ENCODE measurements at regions not wholly inside any gene's neighbourhood (a gene's known extent, or its start where the extent isn't known, plus 50 kb on each side); places are given as distances from the start of the nearest gene placed in this dataset.

- Histone ChIP-seq H3K27me3 (no peaks in the 10 kb centered on the region), H4K20me1 (ENCODE audit: insufficient read depth, poor library complexity, severe bottlenecking) (no peaks in the 10 kb centered on the region), H3K4me1 (ENCODE audit: insufficient read depth) (no peaks in the 10 kb centered on the region), H3K9me3 (ENCODE audit: low read depth) (no peaks in the 10 kb centered on the region), H3K27ac (no peak overlapping the region), H2AFZ (no peak overlapping the region), H3K36me3 (replicated peaks; ENCODE audit: insufficient read depth, low read depth) (no peaks in the 10 kb centered on the region), H3K79me2 (no peaks in the 10 kb centered on the region), H3K4me2 (no peak overlapping the region), H3K4me3 (no peak overlapping the region), H3K9me2 (replicated peaks; ENCODE audit: insufficient read depth) (no peaks in the 10 kb centered on the region)
- no peak for TF ChIP-seq EZH2 (IDR thresholded peaks at IDR 0.05; ENCODE audit: borderline replicate concordance)
- TF ChIP-seq CTCF (IDR thresholded peaks at IDR 0.05; ENCODE audit: poor library complexity) = no peak
- no peak for TF ChIP-seq EZH2phosphoT487 (IDR thresholded peaks at IDR 0.05; ENCODE audit: low read depth, severe bottlenecking, unreplicated experiment)
- 52% methylated on average over 2 of the region's 2 CpGs for WGBS (ENCODE audit: low lambda C conversion rate, missing lambda C conversion rate)
- DNase-seq (ENCODE audit: low spot score) = no peak
These were observed 373.6 kb upstream of the DDI1 start for GRCh38 chr11:103662880-103663279.

DNA sequence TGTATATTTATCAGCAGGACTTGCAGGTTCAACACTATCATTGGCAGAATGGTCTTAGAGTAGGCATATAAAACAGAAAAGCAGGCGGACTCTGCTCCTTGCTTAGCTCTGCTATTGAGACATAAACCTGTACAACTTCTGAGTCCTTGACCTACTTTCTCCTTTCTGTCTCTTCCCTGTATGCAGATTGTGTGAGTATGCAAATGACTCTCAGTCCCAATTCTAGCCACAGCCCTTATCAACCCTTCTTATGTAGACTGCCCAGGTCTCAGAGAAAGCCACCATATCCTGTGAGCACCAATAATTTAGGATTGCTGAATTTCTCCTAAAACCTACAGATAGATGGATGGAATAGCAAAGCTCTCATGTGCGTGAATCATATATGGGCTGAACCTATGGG lies 367.6 kb upstream of the DDI1 start:
- no peak overlapping the region for H3K4me2 ChIP-seq
- no peaks in the 10 kb centered on the region for H3K27me3 ChIP-seq
- 97% methylated on average over 2 of the region's 2 CpGs for WGBS (ENCODE audit: low lambda C conversion rate, missing lambda C conversion rate)
- H3K4me3 ChIP-seq = no peak overlapping the region
- no peaks in the 10 kb centered on the region for H4K20me1 ChIP-seq (ENCODE audit: insufficient read depth, poor library complexity, severe bottlenecking)
- no peaks in the 10 kb centered on the region for H3K4me1 ChIP-seq (ENCODE audit: insufficient read depth)
- H3K9me3 ChIP-seq (ENCODE audit: low read depth) = no peaks in the 10 kb centered on the region
- H3K79me2 ChIP-seq = no peaks in the 10 kb centered on the region
- H2AFZ ChIP-seq = no peak overlapping the region
- no peaks in the 10 kb centered on the region for H3K36me3 ChIP-seq (replicated peaks; ENCODE audit: insufficient read depth, low read depth)
- no peaks in the 10 kb centered on the region for H3K9me2 ChIP-seq (replicated peaks; ENCODE audit: insufficient read depth)
- H3K27ac ChIP-seq = no peak overlapping the region
- DNase-seq (ENCODE audit: low spot score) = no peak
- TF ChIP-seq CTCF (IDR thresholded peaks at IDR 0.05; ENCODE audit: poor library complexity) = no peak
- no peak for TF ChIP-seq EZH2phosphoT487 (IDR thresholded peaks at IDR 0.05; ENCODE audit: low read depth, severe bottlenecking, unreplicated experiment)
- TF ChIP-seq EZH2 (IDR thresholded peaks at IDR 0.05; ENCODE audit: borderline replicate concordance) = no peak

GRCh38 chr11:103671143-103671651 lies 365.2 kb upstream of the DDI1 start:
- Histone ChIP-seq H3K27me3 (no peaks in the 10 kb centered on the region), H3K36me3 (replicated peaks; ENCODE audit: insufficient read depth, low read depth) (no peaks in the 10 kb centered on the region), H3K27ac (no peak overlapping the region), H2AFZ (no peak overlapping the region), H3K4me3 (no peak overlapping the region), H4K20me1 (ENCODE audit: insufficient read depth, poor library complexity, severe bottlenecking) (no peaks in the 10 kb centered on the region), H3K9me2 (replicated peaks; ENCODE audit: insufficient read depth) (no peaks in the 10 kb centered on the region), H3K9me3 (ENCODE audit: low read depth) (no peaks in the 10 kb centered on the region), H3K79me2 (no peaks in the 10 kb centered on the region), H3K4me2 (no peak overlapping the region), H3K4me1 (ENCODE audit: insufficient read depth) (no peaks in the 10 kb centered on the region)
- 85% methylated on average over 2 of the region's 2 CpGs for WGBS (ENCODE audit: low lambda C conversion rate, missing lambda C conversion rate)
- no peak for DNase-seq (ENCODE audit: low spot score)
- TF ChIP-seq EZH2 (IDR thresholded peaks at IDR 0.05; ENCODE audit: borderline replicate concordance) = no peak
- TF ChIP-seq EZH2phosphoT487 (IDR thresholded peaks at IDR 0.05; ENCODE audit: low read depth, severe bottlenecking, unreplicated experiment) = no peak
- no peak for TF ChIP-seq CTCF (IDR thresholded peaks at IDR 0.05; ENCODE audit: poor library complexity)

- H4K20me1 ChIP-seq (ENCODE audit: insufficient read depth, poor library complexity, severe bottlenecking) = no peaks in the 10 kb centered on the region
- H3K27ac ChIP-seq = no peak overlapping the region
- no peaks in the 10 kb centered on the region for H3K9me2 ChIP-seq (replicated peaks; ENCODE audit: insufficient read depth)
- no peak for DNase-seq (ENCODE audit: low spot score)
- H3K36me3 ChIP-seq (replicated peaks; ENCODE audit: insufficient read depth, low read depth) = no peaks in the 10 kb centered on the region
- H3K4me3 ChIP-seq = no peak overlapping the region
- no peaks in the 10 kb centered on the region for H3K27me3 ChIP-seq
- no peaks in the 10 kb centered on the region for H3K4me1 ChIP-seq (ENCODE audit: insufficient read depth)
- no peaks in the 10 kb centered on the region for H3K9me3 ChIP-seq (ENCODE audit: low read depth)
- no peak overlapping the region for H2AFZ ChIP-seq
- no peak overlapping the region for H3K4me2 ChIP-seq
- H3K79me2 ChIP-seq = no peaks in the 10 kb centered on the region
- 87% methylated on average over 2 of the region's 2 CpGs for WGBS (ENCODE audit: low lambda C conversion rate, missing lambda C conversion rate)
- no peak for TF ChIP-seq CTCF (IDR thresholded peaks at IDR 0.05; ENCODE audit: poor library complexity)
- TF ChIP-seq EZH2 (IDR thresholded peaks at IDR 0.05; ENCODE audit: borderline replicate concordance) = no peak
- TF ChIP-seq EZH2phosphoT487 (IDR thresholded peaks at IDR 0.05; ENCODE audit: low read depth, severe bottlenecking, unreplicated experiment) = no peak
These were observed 362.7 kb upstream of the DDI1 start for GRCh38 chr11:103673773-103674172.
